Kidney epithelial cell (primary cell): ENCODE measurements at regions not wholly inside any gene's neighbourhood (a gene's known extent, or its start where the extent isn't known, plus 50 kb on each side); places are given as distances from the start of the nearest gene placed in this dataset.

Experiments
- DNase-seq: peaks from one replicate; pipeline ENCODE4 v3.0.0-alpha.2; 2010; ENCODE audit warnings: low read depth
- H3K27me3 ChIP-seq: 2 replicates; pipeline ENCODE4 v1.6.0; 2011; ENCODE audit warnings: low read length; ENCODE audit not compliant: control insufficient read depth, insufficient read depth
- H3K36me3 ChIP-seq: 2 replicates; pipeline ENCODE4 v1.5.1; 2011; ENCODE audit warnings: low read length; ENCODE audit not compliant: control insufficient read depth, insufficient read depth
- H3K4me3 ChIP-seq: 2 replicates; pipeline ENCODE4 v1.5.1; 2011; ENCODE audit warnings: low read depth, mild to moderate bottlenecking, control low read depth, low read length
- CTCF ChIP-seq: IDR thresholded peaks from 2 replicates; pipeline ENCODE4 v1.5.1; 2011; ENCODE audit warnings: mild to moderate bottlenecking, moderate library complexity, low read length, control low read depth, inconsistent platforms; ENCODE audit not compliant: insufficient read depth, poor library complexity, severe bottlenecking

- no peaks in the 10 kb centered on the region for H3K36me3 ChIP-seq
- no peaks in the 10 kb centered on the region for H3K27me3 ChIP-seq
- no peak overlapping the region for H3K4me3 ChIP-seq
- TF ChIP-seq CTCF = no peak
- no peak for DNase-seq
Measured at GRCh38 chr15:91630090-91630489, 223.4 kb upstream of the SLCO3A1 start.

- TF ChIP-seq CTCF = no peak
- no peaks in the 10 kb centered on the region for H3K36me3 ChIP-seq
Measured at GRCh38 chr15:91632176-91632575, 221.3 kb upstream of the SLCO3A1 start.

GRCh38 chr15:91632981-91633380 is 220.5 kb upstream of the SLCO3A1 start:
- Histone ChIP-seq H3K27me3 (no peaks in the 10 kb centered on the region), H3K4me3 (no peak overlapping the region), H3K36me3 (no peaks in the 10 kb centered on the region)
- no peak for DNase-seq
- no peak for TF ChIP-seq CTCF

More at GRCh38 chr15:91632176-91632575, 221.3 kb upstream of the SLCO3A1 start:
- no peak for DNase-seq
- Histone ChIP-seq H3K27me3 (no peaks in the 10 kb centered on the region), H3K4me3 (no peak overlapping the region)

- Histone ChIP-seq H3K36me3 (no peaks in the 10 kb centered on the region), H3K27me3 (no peaks in the 10 kb centered on the region), H3K4me3 (no peak overlapping the region)
- TF ChIP-seq CTCF = no peak
- no peak for DNase-seq
Measured at GRCh38 chr15:91634179-91634578, 219.3 kb upstream of the SLCO3A1 start.

GRCh38 chr15:91635080-91635479 is 218.4 kb upstream of the SLCO3A1 start:
- no peak for TF ChIP-seq CTCF
- no peak overlapping the region for H3K4me3 ChIP-seq
- no peak for DNase-seq
- H3K36me3 ChIP-seq = no peaks in the 10 kb centered on the region
- H3K27me3 ChIP-seq = no peaks in the 10 kb centered on the region

- Histone ChIP-seq H3K4me3 (no peak overlapping the region), H3K27me3 (no peaks in the 10 kb centered on the region), H3K36me3 (no peaks in the 10 kb centered on the region)
- no peak for TF ChIP-seq CTCF
- DNase-seq = no peak
Measured at GRCh38 chr15:91635641-91636040, 217.9 kb upstream of the SLCO3A1 start.
